Smooth muscle cell (in vitro differentiated cells): ENCODE measurements at regions not wholly inside any gene's neighbourhood (a gene's known extent, or its start where the extent isn't known, plus 50 kb on each side); places are given as distances from the start of the nearest gene placed in this dataset.
"Not testable (repeated sequence)": the region's sequence is repeated elsewhere in the genome, so short reads cannot be mapped to it uniquely, and the experiment has no call there.

Experiments
- DNase-seq: peaks from one replicate; lab custom pipeline; 2025; ENCODE audit not compliant: unreplicated experiment; lab: John Stamatoyannopoulos, UW
- H2AFZ ChIP-seq: fragments of 200-600 bp; sonication (generic); 2 replicates; pipeline ENCODE4 v1.6.0; 2016; ENCODE audit warnings: antibody characterized with exemption, low read depth, mild to moderate bottlenecking
- H3F3A ChIP-seq: fragments of 200-600 bp; sonication (generic); 2 replicates; pipeline ENCODE4 v1.6.0; 2017; ENCODE audit warnings: antibody characterized with exemption, low read depth
- H3K27ac ChIP-seq: fragments of 200-600 bp; sonication (generic); 2 replicates; pipeline ENCODE4 v1.5.1; 2016; ENCODE audit warnings: low read depth, mild to moderate bottlenecking
- H3K27me3 ChIP-seq: fragments of 200-600 bp; sonication (generic); 2 replicates; pipeline ENCODE4 v1.6.1; 2016; ENCODE audit warnings: low read depth, mild to moderate bottlenecking
- H3K36me3 ChIP-seq: fragments of 200-600 bp; sonication (generic); 2 replicates; pipeline ENCODE4 v1.5.1; 2016; ENCODE audit warnings: low read depth
- H3K4me1 ChIP-seq: fragments of 200-600 bp; sonication (generic); 2 replicates; pipeline ENCODE4 v1.5.1; 2016; ENCODE audit warnings: low read depth
- H3K4me2 ChIP-seq: fragments of 200-600 bp; sonication (generic); 2 replicates; pipeline ENCODE4 v1.6.0; 2016; ENCODE audit warnings: mild to moderate bottlenecking
- H3K4me3 ChIP-seq: fragments of 200-600 bp; sonication (generic); 2 replicates; pipeline ENCODE4 v1.5.1; 2016; ENCODE audit warnings: mild to moderate bottlenecking
- H3K79me2 ChIP-seq: fragments of 200-600 bp; sonication (generic); 2 replicates; pipeline ENCODE4 v1.6.0; 2016; ENCODE audit warnings: low read depth, mild to moderate bottlenecking
- H3K9ac ChIP-seq: fragments of 200-600 bp; sonication (generic); 2 replicates; pipeline ENCODE4 v1.6.0; 2016; ENCODE audit warnings: low read depth
- H3K9me3 ChIP-seq: fragments of 200-600 bp; sonication (generic); replicated peaks from 2 replicates; pipeline ENCODE4 v1.5.1; 2016; ENCODE audit warnings: low read depth
- H4K20me1 ChIP-seq: fragments of 200-600 bp; sonication (generic); 2 replicates; pipeline ENCODE4 v1.6.0; 2016; ENCODE audit warnings: low read depth
- CTCF ChIP-seq: fragments of 200-600 bp; sonication (generic); IDR thresholded peaks from 2 replicates; pipeline ENCODE4 v1.5.1; 2017; ENCODE audit warnings: borderline replicate concordance, mild to moderate bottlenecking, antibody characterized with exemption; ENCODE audit not compliant: insufficient read depth, poor library complexity, severe bottlenecking
- WGBS: methylation state at CpG from one replicate; pipeline ENCODE4 v1.1.7; 2016; ENCODE audit warnings: low lambda C conversion rate; 5-methylcytosine and 5-hydroxymethylcytosine counted together

GRCh38 chr5:115696141-115696650 is 70.4 kb upstream of the TMED7 start:
- H3K4me1 ChIP-seq = no peaks in the 10 kb centered on the region
- no peak overlapping the region for H3K27ac ChIP-seq
- 92% methylated on average over 4 of the region's 4 CpGs for WGBS
- no peaks in the 10 kb centered on the region for H4K20me1 ChIP-seq
- no peak for DNase-seq
- no peaks in the 10 kb centered on the region for H3K36me3 ChIP-seq
- no peak overlapping the region for H3K9ac ChIP-seq
- H3K27me3 ChIP-seq = no peaks in the 10 kb centered on the region
- H3K79me2 ChIP-seq = no peaks in the 10 kb centered on the region
- H3F3A ChIP-seq = no peaks in the 10 kb centered on the region
- no peak for TF ChIP-seq CTCF
- no peaks in the 10 kb centered on the region for H3K9me3 ChIP-seq
- no peak overlapping the region for H3K4me3 ChIP-seq
- H3K4me2 ChIP-seq = no peak overlapping the region
- no peak overlapping the region for H2AFZ ChIP-seq

- no peaks in the 10 kb centered on the region for H3F3A ChIP-seq
- no peak overlapping the region for H3K4me2 ChIP-seq
- H3K79me2 ChIP-seq = no peaks in the 10 kb centered on the region
- TF ChIP-seq CTCF = no peak
- no peaks in the 10 kb centered on the region for H3K36me3 ChIP-seq
- no peaks in the 10 kb centered on the region for H3K27me3 ChIP-seq
- WGBS = 95% methylated on average over 4 of the region's 4 CpGs
- H4K20me1 ChIP-seq = no peaks in the 10 kb centered on the region
- no peak overlapping the region for H3K27ac ChIP-seq
- no peaks in the 10 kb centered on the region for H3K4me1 ChIP-seq
- DNase-seq = no peak
- H3K9me3 ChIP-seq = no peaks in the 10 kb centered on the region
- H2AFZ ChIP-seq = no peak overlapping the region
- no peak overlapping the region for H3K9ac ChIP-seq
- H3K4me3 ChIP-seq = no peak overlapping the region
Measured at GRCh38 chr5:115695310-115695880, 69.6 kb upstream of the TMED7 start.

- not testable (repeated sequence) for H3F3A ChIP-seq, H3K4me2 ChIP-seq, H2AFZ ChIP-seq, H3K79me2 ChIP-seq, H3K27me3 ChIP-seq, H3K36me3 ChIP-seq, H3K9me3 ChIP-seq, H3K9ac ChIP-seq, H4K20me1 ChIP-seq, H3K4me1 ChIP-seq, DNase-seq, H3K4me3 ChIP-seq, H3K27ac ChIP-seq
- 93% methylated on average over 3 of the region's 3 CpGs for WGBS
Measured at GRCh38 chr5:115691814-115692213, 66.0 kb upstream of the TMED7 start.

- no peaks in the 10 kb centered on the region for H3K9me3 ChIP-seq
- H3K27me3 ChIP-seq = no peaks in the 10 kb centered on the region
- no peaks in the 10 kb centered on the region for H3F3A ChIP-seq
- 92% methylated on average over 1 of the region's 1 CpG for WGBS
- no peaks in the 10 kb centered on the region for H3K79me2 ChIP-seq
- no peak overlapping the region for H3K27ac ChIP-seq
- no peak overlapping the region for H3K4me2 ChIP-seq
- no peak overlapping the region for H2AFZ ChIP-seq
- H3K4me1 ChIP-seq = peaks cover 8% of the 10 kb centered on the region
- H3K36me3 ChIP-seq = no peaks in the 10 kb centered on the region
- DNase-seq = no peak
- TF ChIP-seq CTCF = no peak
- H4K20me1 ChIP-seq = no peaks in the 10 kb centered on the region
- H3K9ac ChIP-seq = no peak overlapping the region
- no peak overlapping the region for H3K4me3 ChIP-seq
Measured at GRCh38 chr5:115686738-115687074, 60.9 kb upstream of the TMED7 start.
